CD4-positive, alpha-beta T cell treated with Interleukin-21 for 1 hour (primary cell): ENCODE measurements at regions not wholly inside any gene's neighbourhood (a gene's known extent, or its start where the extent isn't known, plus 50 kb on each side); places are given as distances from the start of the nearest gene placed in this dataset.

Experiments used
- DNase-seq: peaks from one replicate; pipeline ENCODE4 v3.0.0-alpha.2; 2020

GRCh38 chr13:99634672-99635071, 133.4 kb downstream of the TM9SF2 start:
- no peak for DNase-seq

- DNase-seq = no peak
Measured at GRCh38 chr13:99630269-99630898, 129.1 kb downstream of the TM9SF2 start.

- DNase-seq = no peak
Measured at GRCh38 chr13:99629641-99630040, 128.4 kb downstream of the TM9SF2 start.

DNA sequence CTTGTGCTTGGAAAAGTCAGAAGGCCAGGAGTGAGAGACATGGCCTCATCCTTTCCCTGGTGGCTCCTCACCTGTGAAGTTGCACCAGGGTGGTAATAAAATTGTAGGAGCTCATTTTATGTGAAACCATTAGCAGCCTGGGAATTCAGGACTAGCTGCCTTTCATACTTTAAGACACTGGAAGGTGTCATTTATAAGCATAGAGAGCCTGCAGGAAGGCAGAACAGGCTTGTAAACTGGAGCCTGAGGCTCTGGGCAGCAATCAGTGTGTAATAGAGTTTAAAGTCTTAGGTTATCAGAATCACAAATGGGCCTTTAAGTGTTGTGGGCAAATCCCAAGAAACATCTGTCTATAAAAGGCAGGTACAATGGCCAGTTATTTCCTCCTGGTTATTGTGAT, 127.2 kb downstream of the TM9SF2 start:
- DNase-seq = no peak

DNA sequence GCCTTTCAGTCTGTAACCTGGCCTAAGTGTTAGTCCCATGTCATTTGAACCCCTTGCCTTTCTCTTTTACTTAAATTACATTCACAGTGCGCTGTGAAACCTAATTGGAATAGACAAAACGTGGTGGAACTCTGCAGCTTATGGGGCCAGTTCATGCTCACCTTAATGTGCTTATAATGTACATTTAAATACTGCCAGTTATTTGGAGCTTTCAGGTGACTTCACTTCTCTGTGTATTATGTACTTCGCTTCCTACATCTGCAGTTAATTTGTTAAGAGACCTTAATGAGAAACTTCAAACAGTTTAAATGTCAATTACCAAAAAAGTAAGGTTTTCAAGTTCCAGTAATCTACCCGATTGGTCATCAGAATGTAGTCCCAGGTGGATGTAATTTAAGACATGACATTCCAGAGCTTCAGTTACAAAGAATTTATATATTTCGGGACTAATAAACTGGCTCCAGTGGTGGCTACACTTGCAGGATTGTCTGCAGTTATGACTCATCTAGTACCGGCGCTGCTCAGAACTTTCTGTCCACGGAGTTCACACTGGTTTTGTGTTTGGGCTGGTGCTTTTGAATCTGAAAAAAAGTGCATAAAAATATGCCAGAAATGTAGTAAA, 125.3 kb downstream of the TM9SF2 start:
- no peak for DNase-seq

DNA sequence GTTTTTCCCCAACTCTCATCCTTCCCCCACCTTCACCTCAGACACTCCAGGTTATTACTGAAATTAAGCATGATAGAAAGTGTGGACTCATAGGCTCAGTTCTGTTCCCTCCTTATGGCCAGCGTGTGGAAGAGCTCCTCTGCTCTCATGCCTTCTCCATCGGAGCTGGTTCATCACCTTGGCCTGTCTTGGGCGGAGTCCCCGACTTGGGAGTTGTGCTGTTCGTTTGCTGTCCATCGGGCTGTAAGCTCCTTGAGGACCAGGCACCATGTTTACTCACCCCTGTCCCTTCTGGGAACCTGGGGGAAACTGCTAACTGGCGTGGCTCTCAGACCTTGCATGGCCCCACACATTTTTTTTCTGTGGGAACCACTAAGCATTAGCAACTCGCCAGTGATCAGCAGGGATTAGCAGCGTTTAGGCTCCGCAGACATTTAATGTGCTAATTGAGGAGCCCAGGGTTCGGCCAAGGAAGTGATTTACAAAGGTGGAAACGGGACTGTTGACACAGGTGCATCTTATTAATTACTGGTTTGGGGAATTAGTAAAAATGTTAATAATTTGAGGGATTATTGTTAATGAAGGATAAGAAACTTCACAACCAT, 123.8 kb downstream of the TM9SF2 start:
- DNase-seq = no peak

DNA sequence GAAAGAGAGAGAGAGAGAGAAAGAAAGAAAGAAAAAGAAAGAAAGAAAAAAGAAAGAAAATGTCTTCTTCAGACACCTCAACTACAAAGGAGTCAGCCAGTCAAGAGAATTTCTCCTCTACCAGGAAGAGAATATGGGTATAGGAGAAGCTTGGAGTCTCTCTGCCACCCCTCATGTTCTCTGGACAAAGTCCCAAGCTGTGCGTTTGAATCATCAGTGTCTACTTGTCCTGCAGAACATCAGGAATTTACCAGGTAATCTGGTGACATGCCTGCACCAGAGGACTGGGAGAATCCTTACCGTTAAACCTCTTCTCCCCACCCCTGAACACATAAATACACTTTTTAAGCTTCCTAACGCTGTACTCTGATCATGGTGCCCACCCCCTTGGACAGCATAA, 119.5 kb downstream of the TM9SF2 start:
- no peak for DNase-seq

DNA sequence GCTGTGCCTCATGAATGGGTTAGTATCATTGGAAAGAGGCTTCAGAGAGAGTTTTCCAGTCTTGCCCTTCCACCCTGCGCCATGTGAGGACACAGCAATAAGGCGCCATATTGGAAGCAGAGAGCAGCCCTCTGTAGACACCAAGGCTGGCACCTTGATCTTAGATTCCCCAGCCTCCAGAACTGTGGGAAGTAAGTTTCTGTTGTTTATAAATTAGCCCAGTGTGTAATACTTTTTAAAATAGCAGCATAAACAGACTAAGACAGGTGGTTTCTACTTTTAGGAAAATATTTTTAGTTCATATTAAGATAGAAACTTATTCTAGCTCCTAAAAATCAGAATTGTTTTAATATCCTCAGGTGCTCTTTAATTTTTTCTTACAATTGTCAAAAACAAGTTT, 117.9 kb downstream of the TM9SF2 start:
- no peak for DNase-seq

DNA sequence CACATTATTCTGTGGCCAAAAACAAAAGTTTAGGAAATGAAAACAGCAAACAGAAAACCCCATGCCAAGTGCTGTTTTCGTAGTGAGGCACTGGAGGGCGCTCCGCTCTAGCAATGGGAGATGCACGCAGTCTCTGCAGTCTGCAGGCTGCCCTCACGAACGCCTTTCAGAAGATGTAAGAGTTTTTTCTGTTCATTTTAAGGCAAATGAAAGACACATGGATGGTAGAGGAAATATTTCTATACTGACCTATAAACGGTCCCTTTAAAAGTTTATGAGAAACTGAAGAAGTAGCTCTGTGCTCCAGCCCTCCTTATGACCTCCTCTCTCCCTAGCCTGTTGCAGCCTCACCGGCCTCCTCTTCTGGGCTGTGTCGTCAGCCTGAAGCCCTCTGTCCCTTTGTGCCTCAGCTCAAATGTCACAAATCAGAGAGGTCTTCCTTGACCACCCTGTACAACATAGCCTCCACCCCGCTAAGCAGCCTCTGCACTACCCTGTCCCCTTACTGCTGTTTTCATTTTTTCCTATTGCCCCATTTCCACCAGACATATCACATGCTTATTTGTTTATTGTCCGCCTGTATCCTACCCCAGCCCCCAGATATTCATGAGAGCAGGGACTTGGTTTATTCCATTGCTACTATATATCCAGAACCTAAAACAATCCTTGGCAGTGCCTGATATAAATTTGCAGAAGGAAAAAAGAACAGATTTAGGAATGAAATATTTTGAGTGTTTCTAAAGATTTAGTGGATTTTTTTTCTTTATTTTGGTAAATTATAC, 116.4 kb downstream of the TM9SF2 start:
- peak; percentile 15 for DNase-seq

DNA sequence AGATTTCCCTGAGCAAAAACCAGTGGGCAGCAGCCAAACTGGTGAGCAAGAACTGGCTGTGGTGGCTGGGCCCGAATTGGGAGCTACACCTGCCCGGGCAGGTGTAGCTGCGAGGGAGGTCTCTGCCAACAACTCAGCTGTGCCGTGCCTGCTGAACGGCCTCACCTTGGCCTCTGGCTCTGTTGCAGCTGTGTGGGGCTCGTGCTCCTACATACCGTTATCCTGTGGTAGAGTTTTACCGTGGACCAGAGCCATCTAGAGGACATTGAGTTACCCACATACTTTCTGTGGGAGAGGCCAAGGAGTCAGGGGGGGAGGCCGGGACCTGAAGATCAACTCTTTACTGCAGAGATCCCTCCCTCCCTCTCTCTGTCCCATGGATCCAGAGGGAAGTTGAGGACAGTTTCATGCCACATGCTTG, 113.2 kb downstream of the TM9SF2 start:
- DNase-seq = peak; percentile 48
